Spleen (tissue), 7 donors: ENCODE measurements at regions not wholly inside any gene's neighbourhood (a gene's known extent, or its start where the extent isn't known, plus 50 kb on each side); places are given as distances from the start of the nearest gene placed in this dataset.

Experiments used
- POLR2A ChIP-seq, 3 donors: fragments of 450-650 bp; IDR thresholded peaks; one replicate each; pipeline ENCODE4 v1.5.1; 2017; ENCODE audit warnings: antibody characterized with exemption in 3 of 3, mild to moderate bottlenecking in 1 of 3
- POLR2AphosphoS5 ChIP-seq, 3 donors: sonication (generic); formaldehyde crosslinking; IDR thresholded peaks; one replicate each; pipeline ENCODE4 v1.5.1; 2017; ENCODE audit warnings: antibody characterized with exemption in 3 of 3
- TF ChIP-seq, protein P1 (sequence below), 11 experiments: fragments of 200-600 bp in 7 of 11; fragments of 450-650 bp in 4 of 11; sonication (generic) in 4 of 11; IDR thresholded peaks in 8 of 11; conservative IDR thresholded peaks in 3 of 11; 1 replicate in 7 of 11; 2 replicates in 4 of 11; pipeline versions ENCODE4 v1.4.0 to v1.8.0; 2016 to 2021; ENCODE audit warnings: antibody characterized with exemption in 11 of 11, inconsistent platforms in 4 of 11, mild to moderate bottlenecking in 1 of 11
- donor health status: DM: no; HTN: no; CAD: no; lungs with moderate emphysema.
- donor health status: DM: no; HTN: no; CAD: no.
- donor health status: DM: no; HTN: no; CAD: no.

DNA sequence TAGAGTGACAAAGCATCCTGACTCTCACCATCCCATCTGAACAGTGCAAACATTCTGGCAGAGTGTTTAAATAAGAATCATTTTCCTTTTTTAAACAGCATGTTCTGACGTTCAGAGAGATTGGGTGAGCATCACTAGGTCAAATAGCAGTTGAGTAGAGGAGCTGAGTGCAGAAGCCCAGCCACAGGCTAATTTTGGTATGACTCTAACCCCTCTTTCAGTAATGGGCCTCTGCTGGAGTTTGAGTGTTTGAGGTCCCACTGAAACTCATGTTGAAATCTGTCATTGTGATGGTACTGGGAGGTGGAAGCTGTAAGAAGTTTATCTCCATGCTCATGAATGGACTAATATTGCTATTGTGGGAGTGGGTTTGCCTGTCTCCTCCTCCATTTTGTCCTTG, 194.4 kb downstream of the SALL1 start:
- TF ChIP-seq, protein P1, sequence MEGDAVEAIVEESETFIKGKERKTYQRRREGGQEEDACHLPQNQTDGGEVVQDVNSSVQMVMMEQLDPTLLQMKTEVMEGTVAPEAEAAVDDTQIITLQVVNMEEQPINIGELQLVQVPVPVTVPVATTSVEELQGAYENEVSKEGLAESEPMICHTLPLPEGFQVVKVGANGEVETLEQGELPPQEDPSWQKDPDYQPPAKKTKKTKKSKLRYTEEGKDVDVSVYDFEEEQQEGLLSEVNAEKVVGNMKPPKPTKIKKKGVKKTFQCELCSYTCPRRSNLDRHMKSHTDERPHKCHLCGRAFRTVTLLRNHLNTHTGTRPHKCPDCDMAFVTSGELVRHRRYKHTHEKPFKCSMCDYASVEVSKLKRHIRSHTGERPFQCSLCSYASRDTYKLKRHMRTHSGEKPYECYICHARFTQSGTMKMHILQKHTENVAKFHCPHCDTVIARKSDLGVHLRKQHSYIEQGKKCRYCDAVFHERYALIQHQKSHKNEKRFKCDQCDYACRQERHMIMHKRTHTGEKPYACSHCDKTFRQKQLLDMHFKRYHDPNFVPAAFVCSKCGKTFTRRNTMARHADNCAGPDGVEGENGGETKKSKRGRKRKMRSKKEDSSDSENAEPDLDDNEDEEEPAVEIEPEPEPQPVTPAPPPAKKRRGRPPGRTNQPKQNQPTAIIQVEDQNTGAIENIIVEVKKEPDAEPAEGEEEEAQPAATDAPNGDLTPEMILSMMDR (IDR thresholded peaks at IDR 0.05 in 8 of 11, conservative IDR thresholded peaks at IDR 0.05 in 3 of 11), result no peak
- TF ChIP-seq POLR2AphosphoS5 (IDR thresholded peaks at IDR 0.05), result no peak
- no peak for TF ChIP-seq POLR2A (IDR thresholded peaks at IDR 0.05)
